Activated CD8-positive, alpha-beta T cell treated with anti-CD3 and anti-CD28 coated beads for 36 hours (primary cell): ENCODE measurements at regions not wholly inside any gene's neighbourhood (a gene's known extent, or its start where the extent isn't known, plus 50 kb on each side); places are given as distances from the start of the nearest gene placed in this dataset.
"Not testable (repeated sequence)": the region's sequence is repeated elsewhere in the genome, so short reads cannot be mapped to it uniquely, and the experiment has no call there.

ENCODE experiments used
- ATAC-seq: fragments of 200-7000 bp; cut with Tn5 transposase; one replicate; pipeline ENCODE4 v1.10.0; 2021; ENCODE audit warnings: mild to moderate bottlenecking, moderate library complexity
- CTCF ChIA-PET: fragments of 350-600 bp; sonication (Branson Sonifier 250); formaldehyde crosslinking; loops from one replicate; lab custom pipeline; 2021; ENCODE audit warnings: antibody characterized with exemption; lab: Charles Lee
- POLR2A ChIA-PET: fragments of 350-600 bp; sonication (Branson Sonifier 250); formaldehyde crosslinking; loops from one replicate; lab custom pipeline; 2021; ENCODE audit warnings: antibody characterized with exemption; lab: Charles Lee
- DNase-seq: peaks from one replicate; pipeline ENCODE4 v3.0.0-alpha.2; 2020
- H3K27ac Mint-ChIP-seq: one replicate; pipeline ENCODE4 v1.8.0; 2021; ENCODE audit warnings: mild to moderate bottlenecking, mixed read lengths
- H3K27me3 Mint-ChIP-seq: one replicate; pipeline ENCODE4 v1.8.0; 2021; ENCODE audit warnings: mixed read lengths
- H3K36me3 Mint-ChIP-seq: one replicate; pipeline ENCODE4 v1.8.0; 2021; ENCODE audit warnings: low read depth, mixed read lengths
- H3K4me1 Mint-ChIP-seq: one replicate; pipeline ENCODE4 v1.8.0; 2021; ENCODE audit warnings: low read depth, mixed read lengths
- H3K4me3 Mint-ChIP-seq: one replicate; pipeline ENCODE4 v1.8.0; 2021; ENCODE audit warnings: mild to moderate bottlenecking, moderate library complexity, mixed read lengths
- H3K9me3 Mint-ChIP-seq: one replicate; pipeline ENCODE4 v1.8.0; 2021; ENCODE audit warnings: mixed read lengths
- intact Hi-C: fragments of 100-400 bp; cut with micrococcal nuclease; formaldehyde crosslinking; loops from one replicate; pipeline ENCODE4 v1.10.0; 2022
- TF ChIP-seq, protein P1 (sequence below): fragments of 200-600 bp; IDR thresholded peaks from one replicate; pipeline ENCODE4 v1.8.0; 2022; ENCODE audit warnings: antibody characterized with exemption, mild to moderate bottlenecking

DNA sequence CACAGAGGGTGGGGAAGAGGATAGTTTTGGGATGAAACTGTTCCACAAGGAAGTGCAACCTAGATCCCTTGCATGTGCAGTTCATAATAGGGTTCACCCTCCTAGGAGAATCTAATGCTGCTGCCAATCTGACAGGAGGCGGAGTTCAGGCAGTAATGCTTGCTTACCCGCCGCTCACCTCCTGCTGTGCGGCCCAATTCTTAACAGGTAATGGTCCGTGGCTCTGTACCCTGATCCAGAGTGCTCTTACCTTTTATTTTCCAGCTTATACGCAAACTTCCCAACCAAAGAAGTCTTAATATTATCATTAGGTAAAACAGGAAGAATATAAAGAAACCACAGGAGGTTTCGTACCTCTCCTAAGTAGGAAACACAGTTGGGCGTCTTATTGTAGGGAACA is 82.7 kb upstream of the CD302 start:
- Mint-ChIP-seq H3K9me3 (no peaks in the 10 kb centered on the region), H3K4me1 (peaks cover 28% of the 10 kb centered on the region), H3K27me3 (no peaks in the 10 kb centered on the region), H3K27ac (peak overlapping the region; percentile 89), H3K36me3 (peaks cover 59% of the 10 kb centered on the region), H3K4me3 (no peak overlapping the region)
- CTCF ChIA-PET, result no interaction called here
- DNase-seq (no peak), ATAC-seq (no peak)
- intact Hi-C loops, result no loop called here
- TF ChIP-seq, protein P1, sequence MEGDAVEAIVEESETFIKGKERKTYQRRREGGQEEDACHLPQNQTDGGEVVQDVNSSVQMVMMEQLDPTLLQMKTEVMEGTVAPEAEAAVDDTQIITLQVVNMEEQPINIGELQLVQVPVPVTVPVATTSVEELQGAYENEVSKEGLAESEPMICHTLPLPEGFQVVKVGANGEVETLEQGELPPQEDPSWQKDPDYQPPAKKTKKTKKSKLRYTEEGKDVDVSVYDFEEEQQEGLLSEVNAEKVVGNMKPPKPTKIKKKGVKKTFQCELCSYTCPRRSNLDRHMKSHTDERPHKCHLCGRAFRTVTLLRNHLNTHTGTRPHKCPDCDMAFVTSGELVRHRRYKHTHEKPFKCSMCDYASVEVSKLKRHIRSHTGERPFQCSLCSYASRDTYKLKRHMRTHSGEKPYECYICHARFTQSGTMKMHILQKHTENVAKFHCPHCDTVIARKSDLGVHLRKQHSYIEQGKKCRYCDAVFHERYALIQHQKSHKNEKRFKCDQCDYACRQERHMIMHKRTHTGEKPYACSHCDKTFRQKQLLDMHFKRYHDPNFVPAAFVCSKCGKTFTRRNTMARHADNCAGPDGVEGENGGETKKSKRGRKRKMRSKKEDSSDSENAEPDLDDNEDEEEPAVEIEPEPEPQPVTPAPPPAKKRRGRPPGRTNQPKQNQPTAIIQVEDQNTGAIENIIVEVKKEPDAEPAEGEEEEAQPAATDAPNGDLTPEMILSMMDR, result no peak
- POLR2A ChIA-PET, result no interaction called here

DNA sequence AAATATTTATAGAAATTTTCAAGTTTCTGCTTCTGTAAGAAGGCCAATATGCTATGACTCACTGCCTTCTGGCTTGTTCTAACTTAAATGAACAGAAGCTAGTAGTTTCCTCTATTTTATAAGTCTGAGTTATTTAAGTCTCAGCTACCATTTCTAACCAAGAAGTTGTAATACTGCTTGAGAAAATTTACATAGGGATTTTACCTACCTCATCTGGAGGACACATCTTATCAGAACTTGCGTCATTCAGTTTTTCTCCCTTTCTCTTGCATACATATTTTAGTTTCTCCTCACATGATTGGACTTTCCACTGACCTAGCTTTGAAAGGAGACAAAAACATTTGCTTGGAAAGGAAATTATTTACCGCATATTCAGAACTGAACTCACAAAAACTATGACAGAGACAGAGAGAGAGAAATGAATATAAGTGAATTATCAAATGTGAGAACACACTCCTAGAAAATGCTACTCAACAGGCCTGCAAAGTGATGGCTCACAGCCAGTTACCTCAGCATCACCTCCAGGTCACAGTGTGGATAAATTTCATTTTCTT is 81.1 kb upstream of the CD302 start:
- Mint-ChIP-seq H3K36me3 (peaks cover 60% of the 10 kb centered on the region), H3K27me3 (no peaks in the 10 kb centered on the region), H3K4me3 (no peak overlapping the region), H3K27ac (peak overlapping the region; percentile 89), H3K4me1 (peaks cover 29% of the 10 kb centered on the region), H3K9me3 (no peaks in the 10 kb centered on the region)
- intact Hi-C loops, result loop anchor here (5.0 kb wide), 1 partner anchor 43 kb away; no protein-coding TSS in a partner anchor
- TF ChIP-seq, protein P1, result no peak
- ChIA-PET POLR2A (interaction anchor here (1.0 to 2.7 kb wide), 3 partner anchors 11 to 25 kb away, joined by 3 to 12 read pairs (median 4); partner anchors contain the start of gene LY75), CTCF (interaction anchor here (1.2 to 1.6 kb wide), 3 partner anchors 9 to 41 kb away, joined by 4 read pairs; no protein-coding TSS in a partner anchor)
- DNase-seq, result peak; percentile 60
- peak; percentile 86 for ATAC-seq

DNA sequence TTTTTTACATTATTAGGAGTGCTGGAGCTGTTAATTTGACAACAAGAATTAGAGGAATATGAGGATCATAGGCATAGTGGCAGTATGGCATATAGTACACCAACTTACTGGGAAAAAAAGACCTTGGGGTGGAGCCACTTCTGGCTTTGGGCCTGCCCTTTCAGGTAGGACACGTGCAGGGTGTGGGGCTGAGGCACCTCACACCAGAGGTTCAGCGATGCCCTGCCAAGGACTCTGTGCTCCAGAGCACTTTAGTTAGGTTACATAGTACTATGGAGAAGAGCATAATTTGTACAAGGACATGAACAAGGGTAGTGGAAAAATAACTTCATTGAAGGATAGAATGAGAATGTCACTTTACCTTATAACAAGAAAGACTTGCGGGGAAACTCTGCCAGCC is 77.1 kb upstream of the CD302 start:
- peaks cover 27% of the 10 kb centered on the region for H3K4me1 Mint-ChIP-seq
- H3K4me3 Mint-ChIP-seq, result no peak overlapping the region
- ATAC-seq (no peak), DNase-seq (peak; percentile 46)
- no peaks in the 10 kb centered on the region for H3K9me3 Mint-ChIP-seq
- H3K27me3 Mint-ChIP-seq, result no peaks in the 10 kb centered on the region
- peak overlapping the region; percentile 51 for H3K27ac Mint-ChIP-seq
- ChIA-PET CTCF (interaction anchor here (2.0 kb wide), 1 partner anchor 93 kb away, joined by 5 read pairs; no protein-coding TSS in a partner anchor), POLR2A (no interaction called here)
- intact Hi-C loops, result loop anchor here (5.0 kb wide), 1 partner anchor 47 kb away; no protein-coding TSS in a partner anchor
- TF ChIP-seq, protein P1, result no peak
- H3K36me3 Mint-ChIP-seq, result peaks cover 59% of the 10 kb centered on the region

DNA sequence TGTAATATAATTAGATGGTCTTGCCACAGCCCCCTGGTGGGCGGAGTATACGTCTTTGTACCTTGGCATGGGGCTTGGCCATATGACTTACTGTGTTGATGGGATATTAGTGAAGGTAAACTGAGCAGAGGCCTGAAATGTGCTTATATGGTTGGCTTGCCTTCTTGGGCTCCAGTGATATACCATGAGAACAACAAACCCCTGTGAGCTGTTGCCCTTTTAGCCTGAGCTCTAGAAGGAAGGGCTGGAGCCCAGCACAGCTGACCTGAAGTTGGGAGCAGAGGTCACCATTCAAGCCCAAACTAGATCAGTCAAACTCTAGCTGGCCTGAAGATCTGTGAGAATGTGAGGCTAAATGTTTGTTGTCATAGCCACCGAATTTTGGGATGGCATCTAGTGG is 75.2 kb upstream of the CD302 start:
- peak; percentile 16 for DNase-seq
- CTCF ChIA-PET, result no interaction called here
- no peak overlapping the region for H3K4me3 Mint-ChIP-seq
- TF ChIP-seq, protein P1, result no peak
- H3K9me3 Mint-ChIP-seq, result no peaks in the 10 kb centered on the region
- no peaks in the 10 kb centered on the region for H3K27me3 Mint-ChIP-seq
- H3K36me3 Mint-ChIP-seq, result peaks cover 63% of the 10 kb centered on the region
- H3K4me1 Mint-ChIP-seq, result peaks cover 12% of the 10 kb centered on the region
- intact Hi-C loops, result no loop called here
- POLR2A ChIA-PET, result interaction anchor here (0.8 kb wide), 1 partner anchor 12 kb away, joined by 3 read pairs; no protein-coding TSS in a partner anchor
- ATAC-seq, result peak; percentile 49
- no peak overlapping the region for H3K27ac Mint-ChIP-seq

DNA sequence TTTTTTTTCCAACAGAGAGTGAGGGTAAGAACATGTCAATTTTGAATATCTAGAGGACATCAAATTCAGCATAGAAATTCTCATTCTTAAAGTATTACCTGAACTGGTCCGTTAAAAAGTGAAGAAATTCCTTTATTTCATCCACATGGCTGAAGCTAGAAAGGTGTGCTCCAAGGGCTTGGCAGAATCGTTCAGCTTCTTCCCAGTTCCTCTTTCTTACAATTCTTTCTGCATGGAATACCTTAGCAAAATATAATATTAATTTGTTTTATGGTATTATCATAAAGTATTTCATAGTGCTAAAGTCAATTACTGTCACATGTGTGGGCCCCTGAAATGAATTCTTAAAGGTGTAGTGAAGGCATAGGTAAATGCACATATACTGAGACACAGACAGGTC is 74.3 kb upstream of the CD302 start:
- no peak overlapping the region for H3K27ac Mint-ChIP-seq
- intact Hi-C loops, result no loop called here

DNA sequence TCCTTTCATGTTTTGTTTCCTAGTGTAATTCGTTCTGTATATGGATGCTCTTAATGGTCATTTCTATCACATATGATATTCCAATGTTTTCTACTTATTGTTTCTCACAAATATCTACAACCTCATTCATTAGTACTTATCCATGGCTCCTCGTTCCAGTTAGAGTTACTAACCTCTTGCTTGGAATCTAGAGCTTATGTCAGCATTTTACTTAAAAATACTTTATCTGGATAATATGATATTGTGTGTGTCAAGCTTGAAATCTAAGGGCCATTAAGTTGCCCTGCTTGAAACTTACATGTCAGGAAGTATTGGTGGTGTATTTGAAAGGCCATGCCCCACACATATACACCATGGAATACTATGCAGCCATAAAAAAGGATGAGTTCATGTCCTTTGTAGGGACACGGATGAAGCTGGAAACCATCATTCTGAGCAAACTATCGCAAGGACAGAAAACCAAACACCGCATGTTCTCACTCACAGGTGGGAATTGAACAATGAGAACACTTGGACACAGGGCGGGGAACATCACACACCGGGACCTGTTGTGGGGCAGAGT is 70.7 kb upstream of the CD302 start:
- H3K27me3 Mint-ChIP-seq, ATAC-seq, H3K4me1 Mint-ChIP-seq, POLR2A ChIA-PET, DNase-seq, H3K4me3 Mint-ChIP-seq, intact Hi-C loops, H3K9me3 Mint-ChIP-seq, H3K27ac Mint-ChIP-seq: not testable (repeated sequence)
- CTCF ChIA-PET, result interaction anchor here (2.2 kb wide), 1 partner anchor 12 kb away, joined by 5 read pairs; no protein-coding TSS in a partner anchor
- peaks cover 55% of the 10 kb centered on the region for H3K36me3 Mint-ChIP-seq

More for the DNA sequence above, 74.3 kb upstream of the CD302 start:
- ATAC-seq (no peak), DNase-seq (no peak)
- H3K4me1 Mint-ChIP-seq, result peaks cover 8% of the 10 kb centered on the region
- ChIA-PET CTCF (interaction anchor here (1.3 kb wide), 1 partner anchor 50 kb away, joined by 4 read pairs; no protein-coding TSS in a partner anchor), POLR2A (no interaction called here)
- TF ChIP-seq, protein P1, result no peak
- H3K27me3 Mint-ChIP-seq, result no peaks in the 10 kb centered on the region
- H3K9me3 Mint-ChIP-seq, result no peaks in the 10 kb centered on the region
- peaks cover 55% of the 10 kb centered on the region for H3K36me3 Mint-ChIP-seq
- no peak overlapping the region for H3K4me3 Mint-ChIP-seq
